ENCODE measurements at regions not wholly inside any gene's neighbourhood (a gene's known extent, or its start where the extent isn't known, plus 50 kb on each side); places are given as distances from the start of the nearest gene placed in this dataset.

DNA sequence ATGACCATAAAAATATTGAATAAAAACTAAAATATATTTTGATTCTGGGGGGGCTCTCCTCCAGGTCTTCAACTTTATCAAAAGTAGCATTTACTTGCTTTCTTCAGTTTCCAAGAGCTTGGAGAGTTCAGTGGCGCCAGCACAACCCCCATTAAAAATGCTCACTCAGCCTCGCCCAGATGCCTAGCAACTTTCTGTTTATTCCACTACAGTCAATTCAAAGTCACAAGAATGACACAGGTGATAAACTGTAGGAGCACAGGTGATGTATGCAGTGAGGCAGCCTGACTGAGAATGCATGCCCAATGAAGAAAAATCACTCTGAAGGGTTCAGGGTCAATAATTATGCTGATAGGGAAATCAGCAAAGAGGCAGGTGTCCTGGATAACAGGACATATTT lies 159.4 kb upstream of the ATP1B1 start:
- no peaks in the 10 kb centered on the region for H3K36me3 Mint-ChIP-seq (ENCODE audit: low read depth, unreplicated experiment)
- H3K9me3 Mint-ChIP-seq (ENCODE audit: unreplicated experiment) = no peaks in the 10 kb centered on the region
- H3K27ac Mint-ChIP-seq (ENCODE audit: unreplicated experiment) = no peak overlapping the region
- TF ChIP-seq, protein P1, sequence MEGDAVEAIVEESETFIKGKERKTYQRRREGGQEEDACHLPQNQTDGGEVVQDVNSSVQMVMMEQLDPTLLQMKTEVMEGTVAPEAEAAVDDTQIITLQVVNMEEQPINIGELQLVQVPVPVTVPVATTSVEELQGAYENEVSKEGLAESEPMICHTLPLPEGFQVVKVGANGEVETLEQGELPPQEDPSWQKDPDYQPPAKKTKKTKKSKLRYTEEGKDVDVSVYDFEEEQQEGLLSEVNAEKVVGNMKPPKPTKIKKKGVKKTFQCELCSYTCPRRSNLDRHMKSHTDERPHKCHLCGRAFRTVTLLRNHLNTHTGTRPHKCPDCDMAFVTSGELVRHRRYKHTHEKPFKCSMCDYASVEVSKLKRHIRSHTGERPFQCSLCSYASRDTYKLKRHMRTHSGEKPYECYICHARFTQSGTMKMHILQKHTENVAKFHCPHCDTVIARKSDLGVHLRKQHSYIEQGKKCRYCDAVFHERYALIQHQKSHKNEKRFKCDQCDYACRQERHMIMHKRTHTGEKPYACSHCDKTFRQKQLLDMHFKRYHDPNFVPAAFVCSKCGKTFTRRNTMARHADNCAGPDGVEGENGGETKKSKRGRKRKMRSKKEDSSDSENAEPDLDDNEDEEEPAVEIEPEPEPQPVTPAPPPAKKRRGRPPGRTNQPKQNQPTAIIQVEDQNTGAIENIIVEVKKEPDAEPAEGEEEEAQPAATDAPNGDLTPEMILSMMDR (IDR thresholded peaks at IDR 0.05; ENCODE audit: unreplicated experiment) = no peak
- no peaks in the 10 kb centered on the region for H3K27me3 Mint-ChIP-seq (ENCODE audit: unreplicated experiment)
- DNase-seq (ENCODE audit: low spot score) = no peak
- H3K4me1 Mint-ChIP-seq (ENCODE audit: unreplicated experiment) = no peaks in the 10 kb centered on the region
- no peak overlapping the region for H3K4me3 Mint-ChIP-seq (ENCODE audit: unreplicated experiment)

DNA sequence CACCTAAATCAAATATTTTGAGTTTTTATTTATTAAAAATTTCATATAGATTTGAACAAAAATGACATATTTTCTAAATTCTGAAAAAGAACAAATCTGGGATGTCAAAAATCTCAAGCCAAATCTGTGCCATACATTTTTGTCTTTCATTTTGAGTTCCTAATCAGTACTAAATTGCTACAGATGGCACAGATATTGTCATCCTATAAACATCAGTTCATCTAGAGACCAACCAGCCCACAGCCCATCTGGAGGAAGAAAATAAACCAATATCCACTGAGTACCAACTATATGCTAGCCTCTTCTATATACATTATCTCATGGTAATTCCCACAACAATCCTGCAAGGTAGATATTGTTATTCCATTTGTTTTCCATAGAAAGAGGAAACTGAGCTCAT lies 156.8 kb upstream of the ATP1B1 start:
- Mint-ChIP-seq H3K4me1 (ENCODE audit: unreplicated experiment) (no peaks in the 10 kb centered on the region), H3K27me3 (ENCODE audit: unreplicated experiment) (no peaks in the 10 kb centered on the region), H3K36me3 (ENCODE audit: low read depth, unreplicated experiment) (no peaks in the 10 kb centered on the region), H3K27ac (ENCODE audit: unreplicated experiment) (no peak overlapping the region), H3K9me3 (ENCODE audit: unreplicated experiment) (no peaks in the 10 kb centered on the region), H3K4me3 (ENCODE audit: unreplicated experiment) (no peak overlapping the region)
- TF ChIP-seq, protein P1 (IDR thresholded peaks at IDR 0.05; ENCODE audit: unreplicated experiment) = no peak
- DNase-seq (ENCODE audit: low spot score) = no peak

DNA sequence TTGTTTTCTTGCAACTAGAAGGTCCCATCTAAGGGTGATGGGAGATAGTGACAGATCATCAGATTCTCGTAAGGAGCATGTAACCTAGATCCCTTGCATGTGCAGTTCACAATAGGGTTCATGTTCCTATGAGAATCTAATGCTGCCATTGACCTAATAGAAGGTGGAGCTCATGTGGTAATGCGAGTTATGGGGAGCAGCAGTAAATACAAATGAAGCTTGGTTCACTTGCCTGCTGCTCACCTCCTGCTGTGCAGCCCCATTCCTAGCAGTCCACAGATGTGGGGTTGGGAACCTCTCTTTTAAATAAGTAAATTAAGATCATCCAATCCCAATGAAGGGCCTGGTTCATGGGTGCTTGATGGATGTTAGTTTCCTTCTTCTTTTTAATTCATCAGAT lies 148.7 kb upstream of the ATP1B1 start:
- Mint-ChIP-seq H3K4me3 (ENCODE audit: unreplicated experiment) (no peak overlapping the region), H3K27ac (ENCODE audit: unreplicated experiment) (no peak overlapping the region), H3K36me3 (ENCODE audit: low read depth, unreplicated experiment) (no peaks in the 10 kb centered on the region), H3K9me3 (ENCODE audit: unreplicated experiment) (no peaks in the 10 kb centered on the region), H3K4me1 (ENCODE audit: unreplicated experiment) (peaks cover 10% of the 10 kb centered on the region), H3K27me3 (ENCODE audit: unreplicated experiment) (no peaks in the 10 kb centered on the region)
- TF ChIP-seq, protein P1 (IDR thresholded peaks at IDR 0.05; ENCODE audit: unreplicated experiment) = no peak
- no peak for DNase-seq (ENCODE audit: low spot score)

DNA sequence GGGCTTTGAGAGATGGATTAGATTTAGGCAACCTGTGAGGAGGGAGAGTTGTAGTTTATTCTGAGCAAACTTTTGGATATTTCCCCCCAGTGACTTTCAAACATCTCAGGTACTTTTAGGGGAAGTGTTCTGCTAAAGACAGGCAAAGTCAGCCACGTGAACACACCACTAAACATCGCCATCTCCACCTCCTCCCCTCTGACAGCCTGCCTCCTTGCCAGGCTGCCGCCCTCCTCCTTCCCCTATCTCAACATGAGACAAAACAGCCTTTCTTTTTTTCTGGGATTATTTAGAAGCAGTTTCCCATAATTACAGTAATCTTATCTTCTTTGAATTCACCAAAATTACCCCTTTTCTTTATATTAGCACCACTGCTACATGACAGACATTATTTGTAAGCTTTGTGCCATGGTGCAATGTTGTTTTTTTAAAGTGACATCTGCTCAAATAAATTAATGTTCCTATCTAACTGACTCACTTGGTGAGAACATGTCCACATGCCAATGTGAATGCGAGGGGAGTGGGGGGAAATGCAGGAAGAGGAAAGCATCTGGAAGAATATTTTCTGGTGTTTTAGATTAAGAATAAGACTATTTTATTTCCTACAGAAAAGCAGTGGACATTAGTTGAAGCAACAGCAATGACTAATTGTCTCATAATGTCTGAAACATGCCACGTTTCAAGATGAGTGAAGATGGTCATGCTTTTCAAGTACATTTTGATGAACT lies 147.8 kb upstream of the ATP1B1 start:
- TF ChIP-seq, protein P1 (IDR thresholded peaks at IDR 0.05; ENCODE audit: unreplicated experiment) = no peak
- DNase-seq (ENCODE audit: low spot score) = no peak
- H3K9me3 Mint-ChIP-seq (ENCODE audit: unreplicated experiment) = no peaks in the 10 kb centered on the region
- no peak overlapping the region for H3K27ac Mint-ChIP-seq (ENCODE audit: unreplicated experiment)
- no peaks in the 10 kb centered on the region for H3K36me3 Mint-ChIP-seq (ENCODE audit: low read depth, unreplicated experiment)
- no peaks in the 10 kb centered on the region for H3K27me3 Mint-ChIP-seq (ENCODE audit: unreplicated experiment)
- no peak overlapping the region for H3K4me3 Mint-ChIP-seq (ENCODE audit: unreplicated experiment)
- H3K4me1 Mint-ChIP-seq (ENCODE audit: unreplicated experiment) = peaks cover 10% of the 10 kb centered on the region

DNA sequence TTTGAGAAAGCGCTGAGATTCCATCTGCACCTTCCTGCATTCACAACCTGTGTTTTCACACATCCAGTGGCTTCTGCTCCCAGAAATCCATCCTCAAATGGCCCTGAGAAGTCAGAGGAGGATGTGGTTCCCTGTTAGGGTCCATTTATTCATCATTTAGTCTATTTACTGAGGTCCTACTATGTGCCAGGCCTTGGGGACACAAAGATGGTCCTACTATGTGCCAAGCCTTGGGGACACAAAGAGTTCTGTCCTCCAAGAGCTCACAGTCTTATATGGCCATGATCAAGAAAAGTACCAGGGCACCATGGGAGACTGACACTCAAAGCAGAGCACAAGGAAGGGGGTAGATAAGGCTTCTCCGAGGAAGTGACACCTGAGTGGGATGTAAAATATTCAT lies 147.1 kb upstream of the ATP1B1 start:
- Mint-ChIP-seq H3K27me3 (ENCODE audit: unreplicated experiment) (no peaks in the 10 kb centered on the region), H3K27ac (ENCODE audit: unreplicated experiment) (no peak overlapping the region), H3K4me1 (ENCODE audit: unreplicated experiment) (peaks cover 16% of the 10 kb centered on the region), H3K4me3 (ENCODE audit: unreplicated experiment) (no peak overlapping the region), H3K36me3 (ENCODE audit: low read depth, unreplicated experiment) (no peaks in the 10 kb centered on the region), H3K9me3 (ENCODE audit: unreplicated experiment) (no peaks in the 10 kb centered on the region)
- no peak for DNase-seq (ENCODE audit: low spot score)
- TF ChIP-seq, protein P1 (IDR thresholded peaks at IDR 0.05; ENCODE audit: unreplicated experiment) = no peak

Data from endothelial cell (in vitro differentiated cells).